Astrocyte (in vitro differentiated cells and primary cell): ENCODE measurements at regions not wholly inside any gene's neighbourhood (a gene's known extent, or its start where the extent isn't known, plus 50 kb on each side); places are given as distances from the start of the nearest gene placed in this dataset.

Experiments
- EZH2 ChIP-seq: IDR thresholded peaks from 2 replicates; pipeline ENCODE4 v1.6.1; 2012; ENCODE audit warnings: mild to moderate bottlenecking, low read length, inconsistent platforms; ENCODE audit not compliant: insufficient read depth
- TF ChIP-seq, protein P1 (sequence below): IDR thresholded peaks from 2 replicates; pipeline ENCODE4 v1.5.1; 2011; ENCODE audit warnings: low read depth, mild to moderate bottlenecking, inconsistent platforms, low read length, moderate library complexity; ENCODE audit not compliant: insufficient read depth

DNA sequence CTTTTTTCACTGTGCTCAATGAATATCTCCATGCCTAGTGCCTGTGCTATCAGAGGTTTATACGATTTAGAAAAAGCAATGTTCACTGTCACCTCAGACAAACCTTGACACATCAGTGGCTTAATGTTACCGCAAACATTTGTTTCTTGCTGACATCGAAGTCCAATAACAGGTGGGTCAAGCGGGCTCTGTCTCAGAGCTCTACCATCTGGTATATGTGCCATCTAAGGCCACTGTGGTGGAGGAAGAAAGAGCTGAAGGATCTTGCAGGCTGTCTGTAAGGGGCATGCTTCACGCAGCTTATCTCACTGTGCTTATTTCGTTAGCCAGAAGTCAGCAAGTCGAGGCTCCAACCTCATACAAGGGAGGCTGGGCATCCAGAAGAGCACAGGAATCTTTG lies 189.5 kb upstream of the NTF3 start:
- TF ChIP-seq, protein P1, sequence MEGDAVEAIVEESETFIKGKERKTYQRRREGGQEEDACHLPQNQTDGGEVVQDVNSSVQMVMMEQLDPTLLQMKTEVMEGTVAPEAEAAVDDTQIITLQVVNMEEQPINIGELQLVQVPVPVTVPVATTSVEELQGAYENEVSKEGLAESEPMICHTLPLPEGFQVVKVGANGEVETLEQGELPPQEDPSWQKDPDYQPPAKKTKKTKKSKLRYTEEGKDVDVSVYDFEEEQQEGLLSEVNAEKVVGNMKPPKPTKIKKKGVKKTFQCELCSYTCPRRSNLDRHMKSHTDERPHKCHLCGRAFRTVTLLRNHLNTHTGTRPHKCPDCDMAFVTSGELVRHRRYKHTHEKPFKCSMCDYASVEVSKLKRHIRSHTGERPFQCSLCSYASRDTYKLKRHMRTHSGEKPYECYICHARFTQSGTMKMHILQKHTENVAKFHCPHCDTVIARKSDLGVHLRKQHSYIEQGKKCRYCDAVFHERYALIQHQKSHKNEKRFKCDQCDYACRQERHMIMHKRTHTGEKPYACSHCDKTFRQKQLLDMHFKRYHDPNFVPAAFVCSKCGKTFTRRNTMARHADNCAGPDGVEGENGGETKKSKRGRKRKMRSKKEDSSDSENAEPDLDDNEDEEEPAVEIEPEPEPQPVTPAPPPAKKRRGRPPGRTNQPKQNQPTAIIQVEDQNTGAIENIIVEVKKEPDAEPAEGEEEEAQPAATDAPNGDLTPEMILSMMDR, result no peak
- no peak for TF ChIP-seq EZH2
